GM23338 (cell line): ENCODE measurements at regions not wholly inside any gene's neighbourhood (a gene's known extent, or its start where the extent isn't known, plus 50 kb on each side); places are given as distances from the start of the nearest gene placed in this dataset.

Source experiments
- CREB1 ChIP-seq: fragments of 250-450 bp; sonication (Bioruptor Pico); IDR thresholded peaks from 2 replicates; pipeline ENCODE4 v1.5.0; 2020; ENCODE audit warnings: low read depth, mild to moderate bottlenecking, moderate library complexity
- CTCF ChIP-seq, 2 experiments: fragments of 200-600 bp in 1 of 2; sonication (generic) in 1 of 2; conservative IDR thresholded peaks; 2 replicates each; pipeline versions ENCODE4 v1.5.1 to v1.6.1; 2016 to 2017; ENCODE audit warnings: antibody characterized with exemption in 2 of 2, low read depth in 2 of 2, mild to moderate bottlenecking in 2 of 2, moderate library complexity in 1 of 2
- ETS1 ChIP-seq: IDR thresholded peaks from 2 replicates; pipeline ENCODE4 v1.6.1; 2016; ENCODE audit warnings: antibody characterized with exemption
- EZH2 ChIP-seq: fragments of 200-600 bp; sonication (generic); IDR thresholded peaks from one replicate; pipeline ENCODE4 v1.8.0; 2017; ENCODE audit warnings: antibody characterized with exemption, mild to moderate bottlenecking, low read depth; ENCODE audit not compliant: unreplicated experiment
- EZH2phosphoT487 ChIP-seq: fragments of 200-600 bp; sonication (generic); IDR thresholded peaks from one replicate; pipeline ENCODE4 v1.8.1; 2018; ENCODE audit warnings: antibody characterized with exemption; ENCODE audit not compliant: unreplicated experiment
- JUNB ChIP-seq: IDR thresholded peaks from one replicate; pipeline ENCODE4 v1.6.1; 2016; ENCODE audit warnings: antibody characterized with exemption; ENCODE audit not compliant: unreplicated experiment
- POLR2AphosphoS5 ChIP-seq: IDR thresholded peaks from 2 replicates; pipeline ENCODE4 v1.6.1; 2016; ENCODE audit warnings: antibody characterized with exemption, low read depth
- REST ChIP-seq: IDR thresholded peaks from one replicate; pipeline ENCODE4 v1.6.1; 2018; ENCODE audit warnings: antibody characterized with exemption; ENCODE audit not compliant: unreplicated experiment
- ZNF462 ChIP-seq: fragments of 250-450 bp; sonication (Bioruptor Pico); IDR thresholded peaks from 2 replicates; pipeline ENCODE4 v1.5.0; 2020; ENCODE audit warnings: mild to moderate bottlenecking, moderate library complexity

GRCh38 chr4:86530183-86530582 lies 63.9 kb upstream of the PTPN13 start:
- TF ChIP-seq CTCF (conservative IDR thresholded peaks at IDR 0.05; ENCODE audit: low read depth in 2 of 2): no peak
- no peak for TF ChIP-seq EZH2
- TF ChIP-seq REST: no peak
- no peak for TF ChIP-seq POLR2AphosphoS5
- no peak for TF ChIP-seq ZNF462 (CRISPR knock-in tag)
- no peak for TF ChIP-seq EZH2phosphoT487
- no peak for TF ChIP-seq CREB1
- no peak for TF ChIP-seq JUNB
- TF ChIP-seq ETS1: no peak
